ENCODE measurements at regions not wholly inside any gene's neighbourhood (a gene's known extent, or its start where the extent isn't known, plus 50 kb on each side); places are given as distances from the start of the nearest gene placed in this dataset.

GRCh38 chr20:4435671-4436455 is 186.8 kb upstream of the ADRA1D start:
- Histone ChIP-seq H3K4me3 (replicated peaks in 1 of 3; ENCODE audit: insufficient read depth in 1 of 3, low read depth in 1 of 3, low read length in 3 of 3) (no peak overlapping the region), H3K9me3 (replicated peaks; ENCODE audit: control insufficient read depth, insufficient read depth, low read length) (no peaks in the 10 kb centered on the region), H3K36me3 (ENCODE audit: control insufficient read depth in 2 of 2, extremely low read depth in 1 of 2, insufficient read depth in 2 of 2, low read length in 2 of 2) (no peaks in the 10 kb centered on the region), H3K79me2 (ENCODE audit: control insufficient read depth, insufficient read depth, low read length) (no peaks in the 10 kb centered on the region), H4K20me1 (replicated peaks; ENCODE audit: control insufficient read depth, extremely low read depth, insufficient read depth, low read length) (no peaks in the 10 kb centered on the region), H3K9ac (replicated peaks; ENCODE audit: extremely low read depth, insufficient read depth, low read length) (no peak overlapping the region), H3K27me3 (ENCODE audit: control insufficient read depth in 2 of 2, insufficient read depth in 2 of 2, low read length in 2 of 2) (peaks cover 9 to 11% of the 10 kb centered on the region in 2 experiments), H3K4me1 (ENCODE audit: control insufficient read depth, extremely low read depth, insufficient read depth, low read length) (no peaks in the 10 kb centered on the region), H2AFZ (ENCODE audit: low read depth, low read length) (no peak overlapping the region), H3K4me2 (ENCODE audit: insufficient read depth, low read length) (no peak overlapping the region), H3K27ac (ENCODE audit: insufficient read depth, low read depth, low read length) (no peak overlapping the region), H3K9me1 (replicated peaks; ENCODE audit: control insufficient read depth, extremely low read depth, insufficient read depth, low read length) (no peaks in the 10 kb centered on the region)
- POLR2A ChIA-PET = no interaction called here
- dilution Hi-C loops (cut with MboI; ENCODE audit: extremely low pct_ligation_motif_present, low sequenced_read_pairs) = no loop called here
- TF ChIP-seq GATA2 (IDR thresholded peaks at IDR 0.05; ENCODE audit: insufficient read depth, insufficient read length, low read depth, low read length) = no peak
- DNase-seq (ENCODE audit: low read depth, low spot score) = no peak
- intact Hi-C loops (cut with micrococcal nuclease) = no loop called here
- CTCF ChIA-PET = no interaction called here
- no TSS peak for BruUV-seq (replicated peaks)
- no peak for FAIRE-seq

GRCh38 chr20:4435225-4435624 is 186.1 kb upstream of the ADRA1D start:
- H4K20me1 ChIP-seq (replicated peaks; ENCODE audit: control insufficient read depth, extremely low read depth, insufficient read depth, low read length) = no peaks in the 10 kb centered on the region
- peaks cover 9 to 11% of the 10 kb centered on the region in 2 experiments for H3K27me3 ChIP-seq (ENCODE audit: control insufficient read depth in 2 of 2, insufficient read depth in 2 of 2, low read length in 2 of 2)
- dilution Hi-C loops (cut with MboI; ENCODE audit: extremely low pct_ligation_motif_present, low sequenced_read_pairs) (no loop called here), intact Hi-C loops (cut with micrococcal nuclease) (no loop called here)
- no peaks in the 10 kb centered on the region for H3K79me2 ChIP-seq (ENCODE audit: control insufficient read depth, insufficient read depth, low read length)
- POLR2A ChIA-PET = no interaction called here
- H3K9me3 ChIP-seq (replicated peaks; ENCODE audit: control insufficient read depth, insufficient read depth, low read length) = no peaks in the 10 kb centered on the region
- no peak overlapping the region for H3K4me2 ChIP-seq (ENCODE audit: insufficient read depth, low read length)
- H3K4me1 ChIP-seq (ENCODE audit: control insufficient read depth, extremely low read depth, insufficient read depth, low read length) = no peaks in the 10 kb centered on the region
- FAIRE-seq (no peak), DNase-seq (ENCODE audit: low read depth, low spot score) (no peak)
- no peak overlapping the region for H2AFZ ChIP-seq (ENCODE audit: low read depth, low read length)
- TF ChIP-seq JUN (IDR thresholded peaks at IDR 0.05; ENCODE audit: borderline replicate concordance, insufficient read depth, insufficient read length, low read depth) (no peak), FOS (IDR thresholded peaks at IDR 0.05; ENCODE audit: borderline replicate concordance, insufficient read depth, low read length) (no peak), CTCF (IDR thresholded peaks at IDR 0.05; ENCODE audit: extremely low read depth in 1 of 2, insufficient read depth in 1 of 2, low read depth in 1 of 2, low read length in 2 of 2) (no peak), POLR2A (IDR thresholded peaks at IDR 0.05; ENCODE audit: low read depth, low read length) (no peak), EZH2 (IDR thresholded peaks at IDR 0.05; ENCODE audit: borderline replicate concordance, low read depth, low read length, severe bottlenecking) (no peak), POLR2AphosphoS5 (IDR thresholded peaks at IDR 0.05; ENCODE audit: insufficient read depth, low read depth, low read length) (no peak), MYC (IDR thresholded peaks at IDR 0.05; ENCODE audit: low read depth, low read length) (no peak), MAX (IDR thresholded peaks at IDR 0.05; ENCODE audit: insufficient read depth, insufficient read length) (no peak), GATA2 (IDR thresholded peaks at IDR 0.05; ENCODE audit: insufficient read depth, insufficient read length, low read depth, low read length) (no peak)
- H3K9me1 ChIP-seq (replicated peaks; ENCODE audit: control insufficient read depth, extremely low read depth, insufficient read depth, low read length) = no peaks in the 10 kb centered on the region
- CTCF ChIA-PET = no interaction called here
- H3K9ac ChIP-seq (replicated peaks; ENCODE audit: extremely low read depth, insufficient read depth, low read length) = no peak overlapping the region
- no peak overlapping the region for H3K4me3 ChIP-seq (replicated peaks in 1 of 3; ENCODE audit: insufficient read depth in 1 of 3, low read depth in 1 of 3, low read length in 3 of 3)
- H3K27ac ChIP-seq (ENCODE audit: insufficient read depth, low read depth, low read length) = no peak overlapping the region
- BruUV-seq (replicated peaks) = no TSS peak
- H3K36me3 ChIP-seq (ENCODE audit: control insufficient read depth in 2 of 2, extremely low read depth in 1 of 2, insufficient read depth in 2 of 2, low read length in 2 of 2) = no peaks in the 10 kb centered on the region
